Hepatic stellate cell (primary cell): ENCODE measurements at regions not wholly inside any gene's neighbourhood (a gene's known extent, or its start where the extent isn't known, plus 50 kb on each side); places are given as distances from the start of the nearest gene placed in this dataset.

Experiments
- DNase-seq: peaks from one replicate; pipeline ENCODE4 v3.0.0; 2011; ENCODE audit warnings: low spot score

DNA sequence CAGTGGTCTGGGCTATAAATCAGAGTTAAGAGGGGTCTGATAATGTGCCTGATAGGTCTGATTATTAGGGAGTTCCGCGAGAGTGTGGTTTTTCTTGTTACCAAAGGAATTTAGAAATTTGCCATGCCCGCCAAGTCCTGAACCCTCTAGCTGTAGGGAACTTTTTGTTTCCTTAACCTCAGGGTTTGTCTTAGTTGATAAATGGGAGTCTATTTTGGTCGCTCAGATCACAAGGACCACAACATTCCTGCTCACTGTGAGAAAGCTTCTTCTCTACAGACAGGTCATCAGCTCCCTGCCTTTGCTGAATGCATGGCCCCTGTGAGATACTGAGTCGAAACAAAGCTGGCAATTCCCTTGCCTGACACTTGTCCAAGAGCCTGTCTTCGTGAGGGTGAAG lies 497.8 kb downstream of the HS3ST4 start:
- DNase-seq = no peak

DNA sequence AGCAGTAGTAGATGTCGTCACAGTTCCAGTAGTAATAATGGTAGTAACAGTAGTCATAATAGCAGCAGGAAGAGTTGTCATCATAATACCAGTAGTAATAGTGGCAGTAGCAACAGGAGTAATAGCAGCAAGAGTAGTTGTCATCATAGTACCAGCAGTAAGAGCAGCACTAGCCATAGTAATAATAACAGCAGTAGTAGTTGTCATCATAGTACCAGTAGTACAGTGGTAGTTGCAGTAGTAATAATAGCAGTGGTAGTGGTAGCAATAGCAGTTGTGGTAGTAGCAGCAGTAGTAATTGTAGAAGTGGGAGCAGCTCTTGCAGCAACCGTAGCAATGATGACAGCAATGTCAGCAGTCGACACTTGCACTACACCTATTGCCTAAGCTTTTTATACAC lies 502.8 kb downstream of the HS3ST4 start:
- DNase-seq = no peak

DNA sequence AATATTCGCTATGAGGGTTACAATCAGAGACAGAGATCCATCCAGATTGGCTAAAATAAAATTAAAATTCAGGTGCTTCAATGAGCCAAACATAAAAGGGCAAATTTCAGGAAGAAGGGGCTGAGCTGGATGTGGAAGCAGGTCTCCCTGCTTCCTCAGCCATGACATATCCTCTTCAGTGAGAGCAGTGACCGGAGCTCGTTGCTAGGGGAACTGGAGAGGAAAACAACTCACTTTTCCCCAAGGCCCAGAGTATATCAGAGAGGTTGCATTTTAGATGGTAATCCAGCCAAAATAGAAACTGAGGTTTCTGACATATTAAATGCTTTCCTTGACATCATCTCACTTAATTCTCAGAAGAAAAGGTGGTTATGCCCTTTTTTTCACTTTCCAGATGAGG lies 503.5 kb downstream of the HS3ST4 start:
- no peak for DNase-seq

DNA sequence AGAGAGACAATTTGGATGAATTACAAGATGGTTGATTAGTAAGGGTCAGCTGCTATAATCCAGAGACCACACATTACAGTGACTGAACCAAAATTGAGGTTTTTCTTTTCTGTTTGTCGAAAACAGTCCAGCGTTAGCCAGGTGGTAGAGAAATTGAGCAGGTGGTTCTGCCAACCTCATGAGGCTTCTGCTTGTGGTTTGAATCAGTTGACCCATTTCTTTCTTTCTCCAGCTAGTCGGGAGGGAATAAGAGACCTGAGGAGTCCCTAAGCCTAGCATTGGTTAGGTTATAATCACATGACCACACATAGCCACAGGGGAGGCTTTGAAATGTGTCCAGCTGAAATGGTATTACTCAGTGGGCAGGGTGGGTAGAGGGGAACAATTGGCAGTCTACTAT lies 504.6 kb downstream of the HS3ST4 start:
- no peak for DNase-seq

DNA sequence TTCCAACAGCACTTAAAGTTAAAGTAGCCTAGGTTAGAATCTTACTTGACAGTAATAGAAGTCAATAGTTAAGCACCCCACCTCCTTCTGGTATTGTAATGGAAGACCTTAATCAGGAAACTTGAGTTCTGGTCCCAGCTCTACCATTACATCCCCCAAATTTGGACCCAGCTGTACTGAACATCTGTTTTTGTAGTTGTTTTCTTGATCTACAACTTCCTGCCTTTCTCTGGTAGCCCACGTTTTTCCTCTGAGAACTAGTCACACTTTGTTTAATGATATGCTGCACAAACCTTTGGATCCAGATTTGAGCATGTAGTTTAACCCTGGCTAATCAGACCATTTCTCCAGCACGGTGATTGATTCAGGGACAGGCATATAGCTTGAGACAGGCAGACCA lies 505.0 kb downstream of the HS3ST4 start:
- DNase-seq = no peak

DNA sequence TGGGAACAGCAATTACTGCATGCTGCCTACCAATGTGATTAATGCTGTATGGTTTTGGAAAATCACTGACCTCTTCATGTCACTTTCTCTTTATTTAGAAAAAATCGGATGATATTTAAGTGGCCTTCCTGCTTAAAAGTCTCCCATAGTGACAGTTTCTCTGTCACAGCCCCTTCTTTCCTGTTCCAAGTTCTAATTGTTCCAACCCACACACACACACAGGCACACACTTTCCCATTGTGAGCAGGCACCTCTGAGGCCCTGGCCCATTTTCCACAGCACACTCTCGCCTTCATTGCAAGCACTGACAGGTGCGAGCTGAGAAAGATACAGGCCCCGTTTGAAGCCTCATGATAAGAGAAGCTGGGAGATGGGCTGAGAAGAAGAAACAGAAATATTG lies 505.9 kb downstream of the HS3ST4 start:
- no peak for DNase-seq

DNA sequence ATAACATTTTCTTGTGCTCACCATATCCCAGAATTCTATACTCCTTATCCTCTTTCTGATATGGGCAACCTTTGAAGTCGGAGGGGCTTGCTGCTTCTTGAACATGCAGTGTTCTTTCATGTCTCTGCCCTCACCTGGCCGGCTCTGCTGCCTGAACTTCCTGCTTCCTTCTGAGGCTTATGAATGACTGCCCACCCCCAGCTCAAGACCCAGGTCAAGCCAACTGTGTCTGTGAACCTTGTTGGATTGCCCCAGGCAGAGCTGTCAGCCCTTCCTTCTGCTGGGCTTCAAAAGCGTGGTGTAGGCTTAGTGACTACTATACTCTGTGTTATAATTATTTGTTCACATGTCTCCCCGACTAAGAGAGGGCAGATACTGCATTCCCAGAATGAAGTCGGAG lies 506.5 kb downstream of the HS3ST4 start:
- DNase-seq = no peak

DNA sequence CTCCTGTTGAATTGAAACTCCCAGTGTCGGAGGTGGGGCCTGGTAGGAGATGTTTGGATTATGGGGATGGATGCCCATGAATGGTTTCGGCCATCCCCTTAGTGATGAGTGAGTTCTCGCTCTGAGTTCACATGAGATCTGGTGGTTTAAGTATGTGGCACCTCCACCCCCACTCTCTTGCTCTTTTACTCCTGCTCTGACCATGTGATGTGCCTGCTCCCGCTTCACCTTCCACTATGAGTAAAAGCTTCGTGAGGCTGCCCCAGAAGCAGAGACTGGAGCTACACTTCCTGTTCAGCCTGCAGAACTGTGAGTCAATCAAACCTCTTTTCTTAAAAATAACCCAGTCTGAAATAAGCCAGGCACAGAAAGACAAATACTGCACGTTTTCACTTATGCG lies 512.4 kb downstream of the HS3ST4 start:
- DNase-seq = no peak

DNA sequence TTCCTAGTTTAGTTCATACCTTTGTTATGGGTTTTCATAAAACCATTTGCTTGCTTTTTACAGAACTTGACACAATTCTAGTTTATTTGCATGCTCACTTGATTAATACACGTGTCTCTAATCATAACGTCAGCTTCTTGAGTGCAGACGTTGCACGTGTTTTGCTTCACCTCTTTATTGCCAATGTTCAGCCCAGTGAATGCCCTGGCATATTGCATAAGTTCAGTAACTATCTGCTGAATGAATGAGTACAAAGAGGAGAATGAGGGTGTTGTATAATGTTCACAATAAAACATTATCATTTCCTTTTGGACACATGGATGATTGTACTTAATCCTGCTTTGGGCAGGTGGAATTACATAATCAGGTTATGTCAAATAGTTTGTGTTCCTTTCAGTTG lies 519.8 kb downstream of the HS3ST4 start:
- no peak for DNase-seq

DNA sequence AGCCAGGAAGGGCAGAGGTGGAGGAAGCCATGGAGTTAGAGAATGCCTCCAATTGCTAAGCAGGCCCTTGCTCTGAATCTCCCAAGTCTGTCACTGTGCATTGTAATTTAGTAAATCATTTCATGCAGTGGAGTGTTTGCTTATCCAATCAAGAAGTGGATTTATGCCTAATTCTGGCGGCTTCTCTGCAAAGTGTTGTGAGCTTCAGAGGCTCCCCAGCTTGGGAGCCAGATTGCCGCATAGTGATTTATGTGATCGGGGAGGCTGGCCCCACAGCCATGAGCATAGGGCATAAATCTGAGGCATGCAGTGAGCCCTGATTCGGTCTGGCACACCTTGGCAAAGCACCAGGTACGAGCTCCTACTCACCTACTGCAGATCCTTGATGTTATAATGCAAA lies 520.8 kb downstream of the HS3ST4 start:
- no peak for DNase-seq

DNA sequence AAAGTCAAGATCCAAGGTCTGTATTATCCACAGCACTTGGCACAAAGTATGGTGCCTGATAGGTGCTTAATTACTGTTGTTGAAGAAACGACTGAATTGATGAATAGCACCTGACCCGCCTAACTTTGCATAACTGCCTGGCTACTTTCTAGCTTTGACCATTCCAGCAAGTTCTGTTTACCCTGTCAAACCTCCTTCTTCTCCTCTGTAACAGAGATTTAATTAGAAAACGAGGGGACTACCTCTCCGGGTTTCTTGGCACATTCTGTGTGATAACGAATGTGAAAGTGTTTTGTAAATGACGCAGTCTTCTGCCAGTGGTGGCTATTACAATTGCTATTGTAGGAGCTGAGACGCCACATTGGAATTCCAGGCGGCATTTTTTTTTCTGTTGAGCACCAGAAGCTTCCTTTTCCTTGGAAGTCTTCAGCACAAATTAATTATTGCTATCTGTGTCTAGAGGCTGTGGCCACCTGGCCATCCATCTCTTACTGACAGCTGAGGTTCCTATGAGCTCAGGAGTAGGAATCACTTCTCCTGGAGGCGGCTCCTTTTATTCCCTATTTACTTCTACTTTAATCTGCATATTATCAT lies 522.9 kb downstream of the HS3ST4 start:
- DNase-seq = no peak

DNA sequence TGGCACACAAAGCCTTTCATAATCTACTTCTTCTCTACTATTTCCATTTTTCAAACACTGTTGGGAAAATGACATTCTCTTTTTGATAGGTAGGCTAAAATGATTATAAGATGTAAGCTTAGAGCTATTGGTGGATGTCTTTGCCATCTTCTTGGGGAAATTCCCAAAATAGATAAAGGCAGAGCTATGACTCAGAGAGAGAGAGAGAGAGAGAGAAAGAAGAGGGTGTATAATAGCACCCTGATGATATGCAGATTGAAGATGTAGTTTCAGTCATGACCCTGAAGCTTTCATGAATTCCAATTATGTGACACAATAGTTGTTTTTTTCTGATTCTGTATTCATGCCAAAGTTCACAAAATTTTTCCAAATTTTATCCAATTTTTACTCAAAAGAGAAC lies 529.1 kb downstream of the HS3ST4 start:
- no peak for DNase-seq

DNA sequence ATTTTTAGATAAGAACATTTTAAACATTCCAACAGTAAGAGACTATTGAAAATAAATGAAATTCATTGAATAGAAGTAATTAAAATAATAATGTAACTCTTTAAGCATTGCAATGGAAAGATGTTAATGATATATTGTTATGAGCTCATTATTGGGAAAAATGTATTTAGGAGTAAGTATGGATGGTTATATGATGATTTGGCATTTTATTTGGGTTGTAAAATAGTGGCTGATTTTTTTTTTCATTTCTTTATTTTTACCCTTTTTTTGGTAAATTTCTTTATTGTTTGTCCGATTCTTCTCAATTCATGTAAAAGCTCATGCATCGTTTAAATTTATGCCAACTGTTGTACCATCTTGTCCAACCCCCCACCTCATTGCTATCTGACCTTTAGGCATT lies 539.9 kb downstream of the HS3ST4 start:
- DNase-seq = no peak

DNA sequence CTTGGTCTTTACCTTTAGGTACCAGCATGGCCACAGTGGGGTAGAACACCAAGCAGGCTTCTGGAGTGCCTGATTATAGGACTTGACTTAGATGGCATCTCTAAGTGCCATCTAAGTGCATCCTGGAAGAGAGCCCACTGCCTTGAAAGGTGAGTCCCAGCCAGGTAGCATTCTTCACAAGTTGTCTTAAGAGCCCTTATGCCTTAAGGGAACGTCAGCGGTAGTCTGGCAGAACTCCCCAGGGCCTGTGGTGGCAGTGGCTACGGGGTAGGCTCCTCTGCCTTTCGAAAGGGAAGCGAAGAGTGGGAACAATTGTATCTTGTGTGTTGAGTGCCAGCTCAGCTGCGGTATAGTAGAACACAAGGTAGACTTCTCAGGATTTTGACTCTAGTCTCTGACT lies 549.0 kb downstream of the HS3ST4 start:
- DNase-seq = no peak

DNA sequence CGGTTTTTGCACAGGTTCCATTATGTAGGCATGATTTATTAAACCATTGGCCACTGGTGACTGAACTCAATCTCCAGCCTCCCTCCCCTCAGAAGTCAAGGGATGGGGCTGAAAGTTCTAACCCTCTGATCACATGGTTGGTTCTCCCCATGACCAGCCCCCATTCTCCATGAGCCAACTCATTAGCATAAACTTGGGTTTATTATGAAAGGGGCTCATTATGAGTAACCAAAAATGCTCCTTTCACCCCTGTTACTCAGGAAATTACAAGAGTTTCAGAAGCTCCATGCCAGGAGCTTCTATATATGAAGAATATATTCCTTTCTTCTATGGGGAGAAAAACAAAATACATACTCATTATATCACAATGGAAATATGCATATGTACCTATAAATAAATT lies 555.3 kb downstream of the HS3ST4 start:
- no peak for DNase-seq

DNA sequence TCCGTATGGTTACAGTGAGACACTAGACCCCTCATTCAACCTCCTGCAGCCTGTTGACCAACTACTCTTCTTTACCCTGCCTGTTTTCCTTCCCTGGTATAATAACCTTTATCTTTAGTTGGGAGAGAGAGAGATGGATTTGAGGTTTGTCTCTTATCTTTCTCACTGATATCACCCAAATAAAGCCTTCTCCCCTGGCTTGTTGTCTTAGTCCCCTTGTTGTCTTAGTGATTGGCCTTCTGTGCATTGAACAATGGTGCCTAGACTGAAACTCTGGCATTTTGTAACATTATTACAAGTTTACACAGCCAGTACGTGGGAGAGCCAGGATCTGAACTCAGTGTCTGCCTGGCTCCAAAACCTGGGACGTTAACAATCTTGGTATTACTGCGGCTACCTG lies 560.8 kb downstream of the HS3ST4 start:
- no peak for DNase-seq

DNA sequence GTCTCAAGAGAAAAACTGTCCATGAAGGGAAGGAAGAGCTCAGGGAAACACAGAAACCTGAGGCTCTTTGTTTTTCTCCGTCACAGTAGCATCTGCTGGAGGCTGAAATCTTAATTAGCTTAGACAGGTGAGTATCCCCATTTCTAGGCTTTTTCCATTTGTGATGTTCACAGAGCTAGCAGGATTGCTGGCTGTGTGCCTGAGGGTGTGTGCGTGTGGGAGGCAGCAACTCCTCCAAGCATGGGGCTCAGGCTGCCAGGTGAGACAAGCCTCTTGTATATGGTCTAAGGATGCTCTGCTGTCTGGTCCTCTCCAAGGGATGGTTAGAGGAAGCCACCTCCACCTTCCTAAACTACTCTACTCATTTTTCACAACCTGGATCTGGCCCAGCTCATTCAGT lies 569.9 kb downstream of the HS3ST4 start:
- no peak for DNase-seq

DNA sequence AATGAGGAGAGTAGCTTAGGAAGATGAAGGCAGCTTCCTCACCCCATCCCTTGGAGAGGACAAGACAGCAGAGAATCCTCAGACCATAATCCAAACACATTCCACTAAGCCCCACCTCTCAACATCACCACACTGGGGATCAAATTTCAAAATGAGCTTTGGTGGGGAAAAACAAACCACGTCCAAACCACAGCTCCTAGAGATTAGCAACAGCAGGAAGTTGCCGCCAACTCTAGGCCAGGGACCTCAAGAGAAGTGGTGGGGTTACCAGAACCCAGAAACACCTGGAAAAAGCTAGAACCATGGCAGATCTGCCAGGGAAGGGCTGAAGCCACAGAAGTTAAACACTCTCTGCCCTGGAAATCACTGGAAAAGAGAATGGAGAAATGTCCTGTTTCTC lies 571.6 kb downstream of the HS3ST4 start:
- no peak for DNase-seq

DNA sequence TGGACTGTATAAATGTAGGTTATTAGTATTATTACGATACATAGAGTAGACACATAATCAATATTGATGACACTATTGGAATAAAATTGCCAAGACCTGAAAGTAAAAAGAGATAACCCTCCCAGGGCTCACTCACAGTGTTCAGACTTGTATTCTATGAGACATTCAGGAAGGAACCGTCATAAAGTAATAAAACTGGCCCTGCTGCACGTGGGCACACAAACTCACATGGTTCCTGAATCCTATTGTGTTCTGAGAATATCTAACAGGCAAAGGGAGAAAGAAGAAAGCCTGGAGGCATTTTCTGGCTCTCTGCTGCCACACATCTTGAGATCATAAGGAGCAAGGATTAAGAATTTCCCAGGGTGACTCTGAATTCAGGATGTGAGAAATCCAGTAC lies 575.9 kb downstream of the HS3ST4 start:
- DNase-seq = no peak

DNA sequence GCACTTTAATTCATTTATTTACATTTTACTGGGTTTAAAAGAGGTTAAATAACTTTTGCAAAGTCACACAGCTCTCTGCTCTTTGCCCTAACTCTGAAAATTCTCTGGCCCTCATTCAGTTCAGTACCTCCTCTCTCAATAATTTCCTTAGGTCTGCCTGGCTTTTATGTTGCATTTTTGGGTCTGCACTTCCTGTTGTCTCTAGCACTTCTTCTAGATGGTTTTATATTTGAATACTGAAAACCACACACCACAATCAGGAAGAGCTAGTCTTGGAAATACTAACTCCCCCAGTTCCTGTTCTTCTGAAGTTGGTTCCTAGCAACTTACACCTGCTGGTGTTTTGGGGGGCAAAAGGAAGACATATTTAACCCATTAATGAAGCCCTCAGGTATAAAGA lies 577.9 kb downstream of the HS3ST4 start:
- DNase-seq = no peak

DNA sequence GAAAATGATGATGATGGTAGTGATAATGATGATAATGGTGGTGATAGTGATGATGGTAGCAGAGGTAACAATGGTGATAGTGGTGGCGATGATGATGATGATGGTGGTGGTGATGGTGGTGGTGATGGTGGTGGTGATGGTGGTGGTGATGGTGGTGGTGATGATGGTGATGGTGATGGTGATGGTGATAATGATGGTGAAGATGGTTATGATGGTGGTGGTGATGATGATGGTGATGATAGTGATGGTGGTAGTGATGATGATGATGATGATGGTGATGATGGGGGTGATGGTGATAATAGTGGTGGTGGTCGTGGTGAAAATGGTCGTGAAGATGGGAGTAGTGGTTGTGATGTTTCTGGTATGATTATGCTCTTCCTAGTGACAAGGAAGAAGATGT lies 581.8 kb downstream of the HS3ST4 start:
- no peak for DNase-seq

DNA sequence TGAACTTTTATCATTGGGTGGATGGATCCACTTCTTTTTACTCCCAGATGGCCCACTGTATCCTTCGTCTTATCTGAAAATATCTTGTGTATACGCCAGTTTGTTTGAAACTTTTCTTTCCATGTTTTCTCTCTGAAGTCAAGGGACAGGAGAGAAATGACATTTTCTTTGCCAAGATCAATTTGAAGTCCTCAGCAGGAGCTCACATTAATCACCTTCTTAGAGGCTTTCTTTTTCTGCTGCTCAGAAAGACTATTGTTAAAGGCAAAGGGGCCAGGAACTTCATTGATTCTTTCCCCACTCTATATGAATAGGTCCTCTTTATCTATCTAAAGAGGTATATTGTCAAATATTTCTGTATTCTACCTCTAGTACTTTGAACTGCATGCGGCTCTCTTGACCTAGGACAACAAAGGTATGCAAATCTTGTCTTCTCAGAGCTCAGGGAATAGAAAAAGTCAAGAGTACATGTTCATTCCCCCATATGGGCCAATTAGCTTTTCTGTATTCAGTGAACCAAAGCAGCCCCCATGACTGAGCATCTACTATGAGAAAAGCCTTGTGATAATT lies 583.3 kb downstream of the HS3ST4 start:
- DNase-seq = no peak

DNA sequence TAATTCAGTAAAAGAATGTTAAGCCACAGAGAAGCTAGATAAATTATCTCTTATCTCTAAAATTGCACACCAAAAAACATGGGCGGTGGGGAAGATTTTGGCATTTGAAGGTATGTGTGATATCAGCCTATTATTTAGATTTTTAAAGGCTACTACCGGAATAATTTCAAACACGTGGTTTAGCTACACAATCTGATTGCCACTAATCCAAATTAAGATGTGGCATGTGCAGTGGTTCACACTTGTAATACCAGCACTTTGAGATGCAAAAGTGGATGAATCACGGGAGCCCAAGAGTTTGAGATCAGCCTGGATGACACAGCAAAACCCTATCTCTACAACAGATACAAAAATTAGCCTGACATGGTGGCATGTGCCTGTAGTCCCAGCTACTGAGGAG lies 584.5 kb downstream of the HS3ST4 start:
- DNase-seq = no peak

DNA sequence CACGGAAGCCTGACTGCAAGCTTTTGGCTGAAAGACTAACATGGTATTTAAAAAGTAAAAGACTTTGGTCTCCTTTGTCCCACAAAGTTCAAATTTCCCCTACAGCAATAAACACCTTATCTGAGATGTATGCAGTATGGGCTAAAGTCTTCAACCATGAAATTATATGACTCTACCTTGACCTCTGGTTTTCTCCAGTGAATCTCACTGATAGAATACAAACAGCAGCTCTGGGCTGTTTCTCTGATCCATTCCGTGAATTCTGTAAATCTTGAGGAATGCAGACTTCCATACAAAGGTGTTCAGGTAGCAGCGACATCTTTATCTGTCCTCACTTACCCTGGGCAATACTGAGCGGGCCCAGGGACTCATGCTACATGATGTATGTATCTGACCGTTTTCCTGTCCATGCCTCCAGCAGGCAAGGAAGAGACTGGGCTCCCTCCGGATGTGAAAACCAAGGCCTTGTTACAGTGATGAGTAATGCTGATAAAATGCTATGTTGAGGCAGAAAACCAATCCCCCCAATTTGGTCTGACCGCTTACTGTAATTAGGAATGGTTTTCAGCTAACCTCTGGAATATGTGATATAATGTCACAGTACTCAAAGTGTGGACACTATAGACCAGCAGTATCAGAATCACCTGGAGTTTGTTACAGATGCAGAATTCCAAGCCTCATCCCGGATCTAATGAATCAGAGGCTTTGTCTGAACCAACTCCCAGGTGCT lies 589.8 kb downstream of the HS3ST4 start:
- DNase-seq = no peak
